GM12878 (cell line): ENCODE measurements at regions not wholly inside any gene's neighbourhood (a gene's known extent, or its start where the extent isn't known, plus 50 kb on each side); places are given as distances from the start of the nearest gene placed in this dataset.

Experiments
- ATAC-seq: fragments of 200-7000 bp; cut with Tn5 transposase; 3 replicates; pipeline ENCODE4 v1.9.1; 2020; ENCODE audit warnings: mild to moderate bottlenecking, moderate library complexity
- BruUV-seq: library from RNA; stranded (reverse); fragments of 400-500 nt; replicated peaks from 2 replicates; lab custom pipeline; 2021; lab: Mats Ljungman, UMichigan
- CTCF ChIA-PET: fragments of 300-600 bp; sonication (Branson Sonifier 250); formaldehyde crosslinking; extraction: SDS; loops from one replicate; lab custom pipeline; 2021; ENCODE audit warnings: inconsistent platforms; lab: Yijun Ruan, JAX
- POLR2A ChIA-PET: fragments of 350-600 bp; formaldehyde crosslinking; extraction: SDS; loops from one replicate; lab custom pipeline; 2021; ENCODE audit warnings: inconsistent platforms; lab: Charles Lee
- RAD21 ChIA-PET: fragments of 300-600 bp; sonication (Branson Sonifier 250); formaldehyde crosslinking; loops from one replicate; lab custom pipeline; 2023; ENCODE audit warnings: antibody characterized with exemption; ENCODE audit not compliant: unreplicated experiment; lab: Charles Lee
- SMC1A ChIA-PET: fragments of 300-600 bp; sonication (Branson Sonifier 250); formaldehyde crosslinking; loops from one replicate; lab custom pipeline; 2023; ENCODE audit not compliant: unreplicated experiment, uncharacterized antibody; lab: Charles Lee
- DNase-seq: peaks from one replicate; pipeline ENCODE4 v3.0.0-alpha.2; 2011; ENCODE audit warnings: low read depth, low spot score
- FAIRE-seq: peaks from 3 replicates; lab custom pipeline; 2011; peaks lifted over from hg19 to GRCh38; lab: Jason Lieb, UNC
- H2AFZ ChIP-seq: 2 replicates; pipeline ENCODE4 v1.6.0; 2011; ENCODE audit warnings: low read depth, low read length, control low read depth; ENCODE audit not compliant: control insufficient read depth
- H3K27ac ChIP-seq: 2 replicates; pipeline ENCODE4 v1.5.1; 2011; ENCODE audit warnings: control low read depth; ENCODE audit not compliant: control insufficient read depth, insufficient read depth
- H3K27me3 ChIP-seq, 2 experiments: replicated peaks in 1 of 2; 2 replicates each; pipeline versions ENCODE4 v1.6.0 to v1.6.1; 2011; ENCODE audit warnings: low read length in 1 of 2; ENCODE audit not compliant: control insufficient read depth in 2 of 2, insufficient read depth in 2 of 2
- H3K36me3 ChIP-seq, 2 experiments: 2 replicates each; pipeline ENCODE4 v1.5.1; 2011; ENCODE audit warnings: low read length in 1 of 2; ENCODE audit not compliant: control insufficient read depth in 2 of 2, insufficient read depth in 2 of 2
- H3K4me1 ChIP-seq: 2 replicates; pipeline ENCODE4 v1.6.1; 2011; ENCODE audit warnings: mild to moderate bottlenecking, low read length, moderate library complexity, mixed read lengths; ENCODE audit not compliant: control insufficient read depth, insufficient read depth
- H3K4me2 ChIP-seq: 2 replicates; pipeline ENCODE4 v1.6.0; 2011; ENCODE audit warnings: control low read depth; ENCODE audit not compliant: control insufficient read depth, insufficient read depth
- H3K4me3 ChIP-seq: fragments of 200-600 bp; sonication (generic); 2 replicates; pipeline ENCODE4 v1.5.1; 2016
- H3K79me2 ChIP-seq: 2 replicates; pipeline ENCODE4 v1.6.0; 2011; ENCODE audit warnings: low read length; ENCODE audit not compliant: control insufficient read depth, insufficient read depth
- H3K9ac ChIP-seq: 2 replicates; pipeline ENCODE4 v1.8.0; 2011; ENCODE audit warnings: low read length, control low read depth, mixed read lengths; ENCODE audit not compliant: control insufficient read depth, insufficient read depth
- H3K9me3 ChIP-seq: replicated peaks from 3 replicates; pipeline ENCODE4 v1.5.1; 2011; ENCODE audit warnings: mild to moderate bottlenecking, low read length; ENCODE audit not compliant: control insufficient read depth, insufficient read depth
- H4K20me1 ChIP-seq: 2 replicates; pipeline ENCODE4 v1.6.0; 2011; ENCODE audit not compliant: control insufficient read depth, insufficient read depth
- ASH2L ChIP-seq: fragments of 300-600, 200-600 bp; sonication (generic); IDR thresholded peaks from 2 replicates; pipeline ENCODE4 v1.6.1; 2017; ENCODE audit warnings: low read depth, mild to moderate bottlenecking, borderline replicate concordance
- BHLHE40 ChIP-seq, 2 experiments: fragments of 450-650 bp in 1 of 2; IDR thresholded peaks; 2 replicates each; pipeline ENCODE4 v1.6.1; 2011 to 2017; ENCODE audit warnings: low read depth in 2 of 2, borderline replicate concordance in 1 of 2, improper control_type of control experiment in 1 of 2, low read length in 1 of 2, mild to moderate bottlenecking in 1 of 2
- BRCA1 ChIP-seq: IDR thresholded peaks from 2 replicates; pipeline ENCODE4 v1.6.1; 2011; ENCODE audit warnings: low read depth, low read length, improper control_type of control experiment
- CBX5 ChIP-seq: sonication (generic); IDR thresholded peaks from 2 replicates; pipeline ENCODE4 v1.6.1; 2016; ENCODE audit warnings: low read depth, moderate library complexity, mild to moderate bottlenecking, inconsistent platforms
- HDAC2 ChIP-seq: fragments of 200-600 bp; sonication (generic); IDR thresholded peaks from 2 replicates; pipeline ENCODE4 v1.6.1; 2017
- IKZF2 ChIP-seq, 2 experiments: fragments of 450-650 bp; IDR thresholded peaks; 2 replicates each; pipeline ENCODE4 v1.6.1; 2017; ENCODE audit warnings: mild to moderate bottlenecking in 2 of 2, moderate library complexity in 2 of 2
- MEF2A ChIP-seq: IDR thresholded peaks from 2 replicates; pipeline ENCODE4 v1.6.1; 2011; ENCODE audit warnings: low read depth, mild to moderate bottlenecking, low read length, moderate library complexity; ENCODE audit not compliant: insufficient read depth
- MXI1 ChIP-seq: fragments of 150-350 bp; IDR thresholded peaks from 2 replicates; pipeline ENCODE4 v1.6.1; 2011; ENCODE audit warnings: low read depth, mild to moderate bottlenecking, inconsistent platforms, low read length, improper control_type of control experiment
- NR2C2 ChIP-seq: IDR thresholded peaks from 2 replicates; pipeline ENCODE4 v1.6.1; 2011; ENCODE audit warnings: borderline replicate concordance, low read depth; ENCODE audit not compliant: control insufficient read depth, insufficient read length
- PAX5 ChIP-seq: IDR thresholded peaks from 2 replicates; pipeline ENCODE4 v1.6.1; 2011; ENCODE audit warnings: low read depth, low read length, borderline replicate concordance
- RAD21 ChIP-seq: IDR thresholded peaks from 2 replicates; pipeline ENCODE4 v1.6.1; 2011; ENCODE audit warnings: mild to moderate bottlenecking, low read depth, low read length, moderate library complexity; ENCODE audit not compliant: insufficient read depth
- RAD51 ChIP-seq: fragments of 450-650 bp; IDR thresholded peaks from 2 replicates; pipeline ENCODE4 v1.6.1; 2016; ENCODE audit warnings: moderate library complexity, mild to moderate bottlenecking, inconsistent platforms
- RB1 ChIP-seq: fragments of 450-650 bp; formaldehyde crosslinking; IDR thresholded peaks from 2 replicates; pipeline ENCODE4 v1.6.1; 2017; ENCODE audit warnings: mild to moderate bottlenecking, borderline replicate concordance
- RELA ChIP-seq: fragments of 450-650 bp; IDR thresholded peaks from 2 replicates; pipeline ENCODE4 v1.8.0; 2014; ENCODE audit warnings: borderline replicate concordance; ENCODE audit not compliant: partially characterized antibody
- SRF ChIP-seq, 2 experiments: IDR thresholded peaks; 2 replicates each; pipeline ENCODE4 v1.6.1; 2011; ENCODE audit warnings: low read depth in 2 of 2, low read length in 2 of 2, mild to moderate bottlenecking in 1 of 2, moderate library complexity in 1 of 2
- SUPT20H ChIP-seq: IDR thresholded peaks from 2 replicates; pipeline ENCODE4 v1.6.1; 2011; ENCODE audit warnings: low read depth, mild to moderate bottlenecking, low read length, moderate library complexity, borderline replicate concordance; ENCODE audit not compliant: control insufficient read depth
- ZBED1 ChIP-seq: IDR thresholded peaks from 2 replicates; pipeline ENCODE4 v1.6.1; 2016; ENCODE audit warnings: borderline replicate concordance
- ZNF207 ChIP-seq: fragments of 450-650 bp; IDR thresholded peaks from 2 replicates; pipeline ENCODE4 v1.6.1; 2014; ENCODE audit warnings: antibody characterized with exemption, mild to moderate bottlenecking, borderline replicate concordance
- WGBS: methylation state at CpG from one replicate; pipeline ENCODE4 v1.1.6; 2016; ENCODE audit warnings: low lambda C conversion rate; ENCODE audit not compliant: insufficient replicate concordance, insufficient coverage; ENCODE audit errors: missing lambda C conversion rate; 5-methylcytosine and 5-hydroxymethylcytosine counted together
- in situ Hi-C: fragments of 300-500 bp; cut with MboI; formaldehyde crosslinking; loops from 9 replicates; pipeline ENCODE4 v1.14.3; 2018; ENCODE audit warnings: mixed read lengths
- intact Hi-C: fragments of 100-400 bp; cut with micrococcal nuclease; formaldehyde crosslinking; loops from one replicate; pipeline ENCODE4 v1.14.2; 2022; ENCODE audit not compliant: unreplicated experiment

DNA sequence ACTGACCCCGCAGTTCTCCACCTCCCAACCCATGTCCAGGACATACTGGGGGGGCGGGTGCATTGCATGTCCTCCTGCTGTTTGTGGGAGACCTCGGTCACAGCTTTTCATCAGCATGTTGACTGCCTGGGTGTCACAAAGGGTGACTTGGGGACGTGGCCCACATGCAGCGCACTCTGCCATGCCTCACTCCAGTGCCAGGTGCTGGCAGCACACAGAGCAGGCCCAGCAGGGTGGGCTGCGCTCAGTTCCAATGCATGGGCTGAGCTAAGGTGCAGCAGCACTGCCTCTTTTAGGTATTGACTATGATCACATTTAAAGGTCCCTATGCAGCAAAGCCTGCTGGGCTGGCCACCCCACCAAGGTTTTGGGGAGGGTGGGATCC is 261.9 kb upstream of the SALL3 start:
- H2AFZ ChIP-seq = no peak overlapping the region
- no peak overlapping the region for H3K4me3 ChIP-seq
- peaks cover 1% of the 10 kb centered on the region; the same call in 1 of the 3 replicates for H3K9me3 ChIP-seq
- no peak overlapping the region for H3K27ac ChIP-seq
- intact Hi-C loops (no loop called here), in situ Hi-C loops (no loop called here)
- no TSS peak for BruUV-seq
- 22% methylated on average over 6 of the region's 6 CpGs for WGBS
- RAD21 ChIA-PET = no interaction called here
- H3K36me3 ChIP-seq = no peaks in the 10 kb centered on the region
- CTCF ChIA-PET = no interaction called here
- H3K79me2 ChIP-seq = no peaks in the 10 kb centered on the region
- H4K20me1 ChIP-seq = no peaks in the 10 kb centered on the region
- no peaks in the 10 kb centered on the region for H3K4me1 ChIP-seq
- H3K4me2 ChIP-seq = no peak overlapping the region
- TF ChIP-seq IKZF2 (IDR thresholded peaks at IDR 0.05) = no peak
- no peak for TF ChIP-seq ZBED1
- no peak for TF ChIP-seq HDAC2
- TF ChIP-seq RB1 = no peak
- FAIRE-seq (no peak), DNase-seq (no peak), ATAC-seq (no peak)
- SMC1A ChIA-PET = no interaction called here
- H3K27me3 ChIP-seq = no peaks in the 10 kb centered on the region
- H3K9ac ChIP-seq = no peak overlapping the region
- POLR2A ChIA-PET = no interaction called here

DNA sequence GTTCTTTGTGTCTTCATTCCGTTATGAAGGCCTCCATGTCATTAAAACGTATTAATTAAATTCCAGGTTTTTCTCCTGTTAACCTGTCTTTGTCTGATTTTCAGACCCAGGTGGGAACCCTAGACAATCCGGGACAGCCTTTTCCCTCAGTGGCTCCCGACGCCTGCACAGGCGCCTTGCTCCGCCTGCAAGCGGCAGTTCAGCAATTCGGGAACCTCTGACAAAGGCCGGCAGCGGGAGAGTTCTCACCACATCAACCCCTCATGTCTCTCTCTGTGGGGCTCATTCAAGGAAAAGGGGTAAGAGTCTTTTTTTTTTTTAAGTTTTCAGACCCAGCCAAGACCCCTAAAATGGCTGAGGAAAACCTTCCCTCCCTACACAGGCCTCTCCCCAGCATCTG is 259.8 kb upstream of the SALL3 start:
- 56% methylated on average over 11 of the region's 11 CpGs for WGBS
- H3K79me2 ChIP-seq = no peaks in the 10 kb centered on the region
- no peaks in the 10 kb centered on the region for H4K20me1 ChIP-seq
- H3K4me2 ChIP-seq = no peak overlapping the region
- ChIA-PET CTCF (no interaction called here), RAD21 (no interaction called here), SMC1A (no interaction called here), POLR2A (no interaction called here)
- in situ Hi-C loops (no loop called here), intact Hi-C loops (no loop called here)
- H3K9me3 ChIP-seq = peaks cover 1% of the 10 kb centered on the region; the same call in 1 of the 3 replicates
- no peaks in the 10 kb centered on the region for H3K36me3 ChIP-seq
- H3K27ac ChIP-seq = no peak overlapping the region
- FAIRE-seq (no peak), DNase-seq (no peak), ATAC-seq (no peak)
- H3K27me3 ChIP-seq = no peaks in the 10 kb centered on the region
- no peaks in the 10 kb centered on the region for H3K4me1 ChIP-seq
- H2AFZ ChIP-seq = no peak overlapping the region
- H3K4me3 ChIP-seq = no peak overlapping the region
- BruUV-seq = no TSS peak
- no peak overlapping the region for H3K9ac ChIP-seq
- TF ChIP-seq SRF (IDR thresholded peaks at IDR 0.05; ENCODE audit: low read depth in 2 of 2, low read length in 2 of 2) (no peak), MEF2A (no peak), BRCA1 (no peak), ASH2L (no peak), RELA (no peak), ZNF207 (no peak), RAD51 (no peak), NR2C2 (no peak), RAD21 (no peak), BHLHE40 (IDR thresholded peaks at IDR 0.05; ENCODE audit: borderline replicate concordance in 1 of 2, low read depth in 2 of 2, low read length in 1 of 2) (no peak), SUPT20H (no peak), MXI1 (no peak), PAX5 (no peak), CBX5 (no peak)
